NAMALWA (cell line): ENCODE measurements at regions not wholly inside any gene's neighbourhood (a gene's known extent, or its start where the extent isn't known, plus 50 kb on each side); places are given as distances from the start of the nearest gene placed in this dataset.

Source experiments
- DNase-seq: peaks from one replicate; pipeline ENCODE4 v3.0.0-alpha.2; 2015; ENCODE audit warnings: low spot score

GRCh38 chr12:76220980-76221379 is 127.2 kb downstream of the BBS10 start:
- no peak for DNase-seq

- DNase-seq, result no peak
Observed at GRCh38 chr12:76219806-76220205, 128.4 kb downstream of the BBS10 start.

GRCh38 chr12:76216585-76217472 is 131.4 kb downstream of the BBS10 start:
- DNase-seq, result no peak

- DNase-seq, result no peak
Observed at GRCh38 chr12:76208129-76208528, 123.6 kb upstream of the NAP1L1 start.

- no peak for DNase-seq
Observed at GRCh38 chr12:76206677-76207072, 122.2 kb upstream of the NAP1L1 start.

- DNase-seq, result no peak
Observed at GRCh38 chr12:76206039-76206676, 121.7 kb upstream of the NAP1L1 start.

- no peak for DNase-seq
Observed at GRCh38 chr12:76202621-76203020, 118.1 kb upstream of the NAP1L1 start.

GRCh38 chr12:76201758-76202157 is 117.3 kb upstream of the NAP1L1 start:
- DNase-seq, result no peak

GRCh38 chr12:76201316-76201715 is 116.8 kb upstream of the NAP1L1 start:
- DNase-seq, result no peak

- no peak for DNase-seq
Observed at GRCh38 chr12:76199808-76200207, 115.3 kb upstream of the NAP1L1 start.

GRCh38 chr12:76198839-76199238 is 114.4 kb upstream of the NAP1L1 start:
- no peak for DNase-seq

GRCh38 chr12:76197283-76197682 is 112.8 kb upstream of the NAP1L1 start:
- no peak for DNase-seq

- DNase-seq, result no peak
Observed at GRCh38 chr12:76195920-76196319, 111.4 kb upstream of the NAP1L1 start.

GRCh38 chr12:76194724-76195123 is 110.2 kb upstream of the NAP1L1 start:
- DNase-seq, result no peak

- no peak for DNase-seq
Observed at GRCh38 chr12:76193961-76194360, 109.5 kb upstream of the NAP1L1 start.

GRCh38 chr12:76192416-76192815 is 107.9 kb upstream of the NAP1L1 start:
- DNase-seq, result no peak

- no peak for DNase-seq
Observed at GRCh38 chr12:76190299-76190698, 105.8 kb upstream of the NAP1L1 start.

GRCh38 chr12:76189851-76190250 is 105.4 kb upstream of the NAP1L1 start:
- DNase-seq, result no peak

- no peak for DNase-seq
Observed at GRCh38 chr12:76187177-76187576, 102.7 kb upstream of the NAP1L1 start.

- DNase-seq, result no peak
Observed at GRCh38 chr12:76186131-76186906, 101.8 kb upstream of the NAP1L1 start.

- DNase-seq, result no peak
Observed at GRCh38 chr12:76183459-76184186, 99.1 kb upstream of the NAP1L1 start.
